Coronary artery (tissue), 2 donors: ENCODE measurements at regions not wholly inside any gene's neighbourhood (a gene's known extent, or its start where the extent isn't known, plus 50 kb on each side); places are given as distances from the start of the nearest gene placed in this dataset.
"Not testable (repeated sequence)": the region's sequence is repeated elsewhere in the genome, so short reads cannot be mapped to it uniquely, and the experiment has no call there.

Source experiments
- DNase-seq: peaks from one replicate; pipeline ENCODE4 v3.0.0-alpha.2; 2017; ENCODE audit warnings: low spot score
- H3K27ac ChIP-seq, 2 donors: fragments of 200-600 bp; sonication (generic); one replicate each; pipeline ENCODE4 v1.5.1; 2016 to 2019
- H3K4me3 ChIP-seq: fragments of 200-600 bp; sonication (generic); 2 replicates; pipeline ENCODE4 v1.5.1; 2016; ENCODE audit warnings: mild to moderate bottlenecking, moderate library complexity
- TF ChIP-seq, protein P1 (sequence below): fragments of 200-600 bp; sonication (generic); IDR thresholded peaks from one replicate; pipeline ENCODE4 v1.5.1; 2019; ENCODE audit warnings: antibody characterized with exemption

DNA sequence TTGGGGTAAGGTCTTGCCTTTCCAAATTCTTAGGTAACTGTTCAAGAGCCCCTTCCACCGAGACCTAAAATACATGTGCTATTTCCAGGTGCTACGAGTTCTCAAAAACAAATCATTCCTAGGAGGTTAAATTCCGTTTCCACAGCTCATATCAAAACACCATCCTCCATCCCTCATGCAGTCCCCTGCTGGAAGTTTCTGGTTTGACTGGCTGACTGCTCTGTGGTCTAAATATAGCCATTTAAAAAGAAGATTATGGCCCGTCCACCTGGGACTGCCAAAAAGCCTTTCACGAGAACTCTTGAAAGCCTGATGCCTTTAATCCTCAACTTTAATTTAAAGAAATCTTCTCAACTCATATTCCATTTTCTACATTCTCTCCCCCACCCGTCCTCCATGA lies 201.5 kb upstream of the MYL2 start:
- DNase-seq: no peak
- no peak overlapping the region for H3K27ac ChIP-seq
- no peak overlapping the region for H3K4me3 ChIP-seq
- TF ChIP-seq, protein P1, sequence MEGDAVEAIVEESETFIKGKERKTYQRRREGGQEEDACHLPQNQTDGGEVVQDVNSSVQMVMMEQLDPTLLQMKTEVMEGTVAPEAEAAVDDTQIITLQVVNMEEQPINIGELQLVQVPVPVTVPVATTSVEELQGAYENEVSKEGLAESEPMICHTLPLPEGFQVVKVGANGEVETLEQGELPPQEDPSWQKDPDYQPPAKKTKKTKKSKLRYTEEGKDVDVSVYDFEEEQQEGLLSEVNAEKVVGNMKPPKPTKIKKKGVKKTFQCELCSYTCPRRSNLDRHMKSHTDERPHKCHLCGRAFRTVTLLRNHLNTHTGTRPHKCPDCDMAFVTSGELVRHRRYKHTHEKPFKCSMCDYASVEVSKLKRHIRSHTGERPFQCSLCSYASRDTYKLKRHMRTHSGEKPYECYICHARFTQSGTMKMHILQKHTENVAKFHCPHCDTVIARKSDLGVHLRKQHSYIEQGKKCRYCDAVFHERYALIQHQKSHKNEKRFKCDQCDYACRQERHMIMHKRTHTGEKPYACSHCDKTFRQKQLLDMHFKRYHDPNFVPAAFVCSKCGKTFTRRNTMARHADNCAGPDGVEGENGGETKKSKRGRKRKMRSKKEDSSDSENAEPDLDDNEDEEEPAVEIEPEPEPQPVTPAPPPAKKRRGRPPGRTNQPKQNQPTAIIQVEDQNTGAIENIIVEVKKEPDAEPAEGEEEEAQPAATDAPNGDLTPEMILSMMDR: no peak

GRCh38 chr12:111120578-111120977 lies 200.2 kb upstream of the MYL2 start:
- no peak overlapping the region for H3K27ac ChIP-seq
- no peak overlapping the region for H3K4me3 ChIP-seq
- TF ChIP-seq, protein P1: no peak
- no peak for DNase-seq

GRCh38 chr12:111117017-111117416 lies 196.6 kb upstream of the MYL2 start:
- DNase-seq: no peak
- H3K4me3 ChIP-seq: no peak overlapping the region
- no peak overlapping the region for H3K27ac ChIP-seq
- TF ChIP-seq, protein P1: no peak

DNA sequence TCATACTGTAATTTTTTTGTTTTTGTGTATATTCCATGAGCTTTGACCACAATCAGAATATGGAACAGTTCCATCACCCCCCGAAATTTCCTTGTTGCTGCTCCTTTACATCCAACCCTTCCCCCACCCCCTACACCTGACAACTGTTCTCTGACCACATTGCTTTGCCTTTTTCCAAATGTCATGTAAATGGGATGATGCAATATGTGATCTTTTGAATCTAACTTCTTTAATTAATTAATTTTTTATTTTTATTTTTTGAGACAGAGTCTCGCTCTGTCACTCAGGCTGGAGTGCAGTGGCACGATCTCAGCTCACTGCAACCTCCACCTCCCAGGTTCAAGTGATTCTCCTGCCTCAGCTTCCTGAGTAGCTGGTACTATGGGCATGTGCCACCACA lies 192.9 kb upstream of the MYL2 start:
- not testable (repeated sequence) for DNase-seq, H3K4me3 ChIP-seq, H3K27ac ChIP-seq

DNA sequence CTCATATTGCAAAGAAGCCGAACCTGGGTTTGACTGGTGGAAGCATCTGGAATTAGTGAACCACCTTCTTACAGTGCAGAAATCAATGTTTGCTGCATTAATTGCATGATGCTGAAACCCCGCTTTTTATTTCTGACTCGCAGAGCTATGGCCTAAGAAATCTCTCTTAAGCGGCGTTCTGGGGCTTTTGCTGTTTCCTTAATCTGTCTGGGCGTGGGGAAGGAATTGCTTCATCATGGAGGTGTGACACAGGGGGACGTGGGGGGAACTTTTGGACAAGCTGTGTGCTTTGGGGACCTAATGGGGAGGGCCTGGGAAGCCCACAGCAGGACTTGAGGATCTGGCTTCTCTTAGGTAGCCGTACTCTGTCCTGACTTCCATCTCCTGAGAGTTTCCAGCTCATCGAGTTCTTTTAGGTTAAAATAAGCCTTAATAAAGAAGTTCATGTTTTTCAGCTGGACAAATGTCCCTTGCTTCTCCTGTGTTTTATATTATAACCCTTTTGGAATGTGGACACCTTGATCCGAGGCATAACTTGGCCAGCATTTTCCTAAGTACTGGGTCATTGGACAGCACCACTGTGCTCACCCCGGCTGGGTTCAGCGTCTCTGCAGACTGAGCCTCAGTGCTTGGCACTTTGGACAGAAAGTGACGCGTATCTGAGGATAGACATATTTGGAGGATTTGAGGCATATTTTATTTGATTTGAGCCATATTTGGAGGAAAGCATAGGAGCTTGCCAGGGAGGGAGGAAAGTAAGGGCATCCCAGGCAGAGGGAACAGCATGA lies 192.1 kb upstream of the MYL2 start:
- H3K4me3 ChIP-seq: no peak overlapping the region
- DNase-seq: no peak
- TF ChIP-seq, protein P1: no peak

GRCh38 chr12:111111681-111112080 lies 191.3 kb upstream of the MYL2 start:
- TF ChIP-seq, protein P1: no peak
- no peak for DNase-seq
- no peak overlapping the region for H3K27ac ChIP-seq
- H3K4me3 ChIP-seq: no peak overlapping the region

More for the DNA sequence above, 192.1 kb upstream of the MYL2 start:
- H3K27ac ChIP-seq: no peak overlapping the region

- Histone ChIP-seq H3K4me3 (no peak overlapping the region), H3K27ac (no peak overlapping the region)
- TF ChIP-seq, protein P1: no peak
- no peak for DNase-seq
Measured at GRCh38 chr12:111110556-111110955, 190.2 kb upstream of the MYL2 start.
